Stomach (tissue), 4 donors: ENCODE measurements at regions not wholly inside any gene's neighbourhood (a gene's known extent, or its start where the extent isn't known, plus 50 kb on each side); places are given as distances from the start of the nearest gene placed in this dataset.

Experiments
- EP300 ChIP-seq: sonication (generic); formaldehyde crosslinking; IDR thresholded peaks from one replicate; pipeline ENCODE4 v1.6.1; 2017; ENCODE audit warnings: antibody characterized with exemption
- POLR2A ChIP-seq, 4 donors: fragments of 450-650 bp; IDR thresholded peaks; one replicate each; pipeline ENCODE4 v1.6.1; 2016; ENCODE audit warnings: antibody characterized with exemption in 4 of 4, control low read depth in 2 of 4, mild to moderate bottlenecking in 1 of 4, moderate library complexity in 1 of 4
- POLR2AphosphoS5 ChIP-seq, 3 donors: sonication (generic); formaldehyde crosslinking; IDR thresholded peaks; one replicate each; pipeline ENCODE4 v1.6.1; 2016; ENCODE audit warnings: antibody characterized with exemption in 3 of 3
- TF ChIP-seq, protein P1 (sequence below), 7 experiments: fragments of 450-650 bp in 4 of 7; fragments of 200-600 bp in 3 of 7; sonication (generic) in 3 of 7; IDR thresholded peaks; one replicate each; pipeline ENCODE4 v1.5.1; 2016 to 2019; ENCODE audit warnings: antibody characterized with exemption in 7 of 7, control low read depth in 2 of 7, mild to moderate bottlenecking in 1 of 7

DNA sequence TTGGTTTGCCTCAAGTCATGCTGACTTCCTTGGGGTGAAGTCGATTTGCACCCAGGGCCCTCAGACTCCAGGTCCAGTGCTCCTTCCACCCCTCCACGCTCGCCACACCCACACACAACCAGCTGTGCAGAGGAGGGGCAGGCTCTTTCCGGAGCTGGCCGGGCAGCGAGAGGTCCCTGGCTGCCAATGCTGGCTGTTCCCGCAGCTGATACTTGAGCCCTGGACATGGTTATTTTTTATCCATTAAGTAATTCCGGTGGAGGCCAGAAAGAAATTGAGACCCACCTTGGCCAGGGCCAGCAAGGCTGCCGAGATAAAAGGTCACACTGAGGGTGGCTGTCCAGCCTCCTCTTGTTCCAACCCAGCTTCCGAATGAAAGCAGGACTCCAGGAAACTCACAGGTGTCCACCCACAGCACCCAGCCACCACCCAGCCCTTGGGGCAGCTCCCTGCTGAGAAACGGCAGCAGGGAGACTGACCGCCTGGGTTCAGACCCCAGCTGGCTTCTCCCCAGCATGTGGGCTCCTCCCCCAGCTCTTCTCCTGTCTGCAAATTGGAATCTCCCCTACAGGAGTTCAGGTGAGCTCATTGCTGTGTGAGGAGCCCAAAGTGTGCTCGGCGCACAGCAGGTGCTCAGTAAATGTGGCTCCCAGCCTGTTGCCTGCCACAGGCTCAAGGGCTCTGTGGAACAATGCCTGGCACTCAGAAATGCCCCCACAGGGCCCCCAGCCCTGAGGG lies 77.8 kb downstream of the PDGFA start:
- TF ChIP-seq EP300 (no peak), POLR2A (IDR thresholded peaks at IDR 0.05) (no peak), POLR2AphosphoS5 (IDR thresholded peaks at IDR 0.05) (no peak)
- TF ChIP-seq, protein P1, sequence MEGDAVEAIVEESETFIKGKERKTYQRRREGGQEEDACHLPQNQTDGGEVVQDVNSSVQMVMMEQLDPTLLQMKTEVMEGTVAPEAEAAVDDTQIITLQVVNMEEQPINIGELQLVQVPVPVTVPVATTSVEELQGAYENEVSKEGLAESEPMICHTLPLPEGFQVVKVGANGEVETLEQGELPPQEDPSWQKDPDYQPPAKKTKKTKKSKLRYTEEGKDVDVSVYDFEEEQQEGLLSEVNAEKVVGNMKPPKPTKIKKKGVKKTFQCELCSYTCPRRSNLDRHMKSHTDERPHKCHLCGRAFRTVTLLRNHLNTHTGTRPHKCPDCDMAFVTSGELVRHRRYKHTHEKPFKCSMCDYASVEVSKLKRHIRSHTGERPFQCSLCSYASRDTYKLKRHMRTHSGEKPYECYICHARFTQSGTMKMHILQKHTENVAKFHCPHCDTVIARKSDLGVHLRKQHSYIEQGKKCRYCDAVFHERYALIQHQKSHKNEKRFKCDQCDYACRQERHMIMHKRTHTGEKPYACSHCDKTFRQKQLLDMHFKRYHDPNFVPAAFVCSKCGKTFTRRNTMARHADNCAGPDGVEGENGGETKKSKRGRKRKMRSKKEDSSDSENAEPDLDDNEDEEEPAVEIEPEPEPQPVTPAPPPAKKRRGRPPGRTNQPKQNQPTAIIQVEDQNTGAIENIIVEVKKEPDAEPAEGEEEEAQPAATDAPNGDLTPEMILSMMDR (IDR thresholded peaks at IDR 0.05), result no peak
